T1000 (cell line): ENCODE measurements at regions not wholly inside any gene's neighbourhood (a gene's known extent, or its start where the extent isn't known, plus 50 kb on each side); places are given as distances from the start of the nearest gene placed in this dataset.
"Not testable (repeated sequence)": the region's sequence is repeated elsewhere in the genome, so short reads cannot be mapped to it uniquely, and the experiment has no call there.

Experiments
- DNase-seq: peaks from one replicate; lab custom pipeline; 2025; ENCODE audit warnings: mixed read lengths; lab: John Stamatoyannopoulos, UW

- DNase-seq, result no peak
These were observed 187.3 kb upstream of the TLE4 start for GRCh38 chr9:79384501-79384900.

GRCh38 chr9:79387101-79387835 lies 184.5 kb upstream of the TLE4 start:
- DNase-seq, result no peak

- no peak for DNase-seq
These were observed 181.6 kb upstream of the TLE4 start for GRCh38 chr9:79390077-79390698.

GRCh38 chr9:79390781-79391770 lies 180.7 kb upstream of the TLE4 start:
- no peak for DNase-seq

GRCh38 chr9:79395228-79395627 lies 176.5 kb upstream of the TLE4 start:
- no peak for DNase-seq

DNA sequence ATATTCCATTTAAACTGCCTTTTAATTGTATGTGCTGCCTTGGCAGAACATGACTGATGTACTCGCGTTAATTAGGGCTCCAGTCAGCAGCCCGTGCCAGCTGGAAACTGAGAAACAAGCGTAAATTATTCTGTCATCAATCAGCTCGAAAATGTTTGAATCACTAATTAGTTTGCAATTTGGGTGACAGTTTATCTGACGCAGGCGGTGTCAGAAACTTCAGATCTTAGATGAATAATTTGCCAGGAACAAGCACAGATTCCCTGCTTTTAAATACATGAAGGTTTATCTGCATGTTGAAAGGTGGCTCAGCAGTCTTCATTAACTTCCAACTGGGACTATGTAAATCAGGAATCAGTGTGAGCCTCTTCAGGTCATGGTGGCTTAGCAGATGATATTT lies 176.0 kb upstream of the TLE4 start:
- DNase-seq, result no peak

- no peak for DNase-seq
These were observed 175.6 kb upstream of the TLE4 start for GRCh38 chr9:79396168-79396567.

- no peak for DNase-seq
These were observed 168.3 kb upstream of the TLE4 start for GRCh38 chr9:79403495-79403894.

GRCh38 chr9:79408200-79408599 lies 163.6 kb upstream of the TLE4 start:
- DNase-seq, result no peak

DNA sequence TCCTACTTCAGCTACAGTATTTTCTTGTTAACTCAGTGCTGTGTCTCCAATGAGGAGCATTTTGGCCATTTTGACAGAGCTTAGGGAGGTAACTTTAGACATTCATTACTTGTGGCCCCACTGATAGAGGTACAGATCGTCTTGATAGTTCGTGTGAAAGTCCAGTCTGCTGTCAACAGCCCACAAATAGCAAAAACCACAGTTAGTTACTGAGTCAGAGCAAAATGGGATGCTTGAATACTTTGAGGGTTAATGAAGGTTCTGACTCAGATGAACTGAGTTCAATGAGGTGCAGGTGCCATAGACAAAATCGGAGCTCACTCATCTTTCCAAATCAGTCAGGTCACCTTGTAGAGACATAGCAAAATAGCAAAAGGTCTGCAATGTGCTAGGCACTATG lies 163.1 kb upstream of the TLE4 start:
- DNase-seq, result no peak

GRCh38 chr9:79409182-79409823 lies 162.5 kb upstream of the TLE4 start:
- DNase-seq, result no peak

- no peak for DNase-seq
These were observed 145.9 kb upstream of the TLE4 start for GRCh38 chr9:79425840-79426239.

- no peak for DNase-seq
These were observed 143.3 kb upstream of the TLE4 start for GRCh38 chr9:79428422-79428821.

DNA sequence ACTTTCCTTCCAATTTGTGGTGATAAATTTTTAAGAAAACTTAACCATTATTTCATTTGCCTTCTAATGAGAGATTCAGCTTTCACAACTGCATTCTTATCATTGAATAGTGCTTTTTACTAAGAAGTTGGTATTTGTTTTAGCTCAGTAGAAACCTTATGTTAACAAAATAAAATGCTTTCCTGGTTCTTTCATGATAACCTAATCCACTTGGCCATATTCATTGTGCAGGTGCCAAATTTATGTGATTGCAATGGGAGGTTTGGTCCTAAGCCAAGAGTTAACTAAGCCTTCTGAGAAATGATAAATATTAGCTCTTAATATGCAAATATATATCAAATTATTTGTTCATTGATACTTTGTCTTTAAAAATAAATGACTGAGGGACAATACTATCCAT lies 141.1 kb upstream of the TLE4 start:
- DNase-seq, result no peak

DNA sequence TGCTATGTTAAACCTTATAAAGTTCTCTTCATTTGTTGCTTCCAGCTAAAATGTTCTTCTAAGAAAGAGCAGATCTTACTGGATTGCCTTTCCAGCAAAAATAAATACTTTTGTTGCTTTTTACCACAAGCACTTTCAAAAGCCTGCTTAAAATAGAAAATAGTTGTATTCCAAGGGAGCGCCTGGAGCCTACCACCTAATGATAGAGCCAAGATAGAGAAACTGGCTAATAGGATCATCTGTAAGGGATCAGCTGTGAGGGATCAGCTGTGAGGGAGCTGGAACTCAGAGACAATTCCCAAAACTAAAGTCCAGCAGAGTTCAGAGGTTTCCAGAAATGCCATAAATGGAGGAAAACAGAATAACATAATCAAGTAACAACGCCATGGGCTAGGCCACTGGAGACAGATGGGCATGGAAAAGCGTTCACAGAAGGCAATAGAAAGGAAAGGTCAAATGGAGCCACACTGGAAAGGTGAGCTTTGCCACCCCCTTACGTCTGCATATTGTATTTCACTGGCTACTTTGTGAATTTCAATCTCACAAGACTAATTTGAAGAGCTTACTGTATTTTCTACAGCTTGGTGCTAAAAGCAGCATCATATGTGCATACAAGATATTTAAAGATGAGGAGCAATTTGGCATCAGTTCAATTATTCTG lies 140.6 kb upstream of the TLE4 start:
- no peak for DNase-seq

- no peak for DNase-seq
These were observed 139.3 kb upstream of the TLE4 start for GRCh38 chr9:79432485-79432884.

DNA sequence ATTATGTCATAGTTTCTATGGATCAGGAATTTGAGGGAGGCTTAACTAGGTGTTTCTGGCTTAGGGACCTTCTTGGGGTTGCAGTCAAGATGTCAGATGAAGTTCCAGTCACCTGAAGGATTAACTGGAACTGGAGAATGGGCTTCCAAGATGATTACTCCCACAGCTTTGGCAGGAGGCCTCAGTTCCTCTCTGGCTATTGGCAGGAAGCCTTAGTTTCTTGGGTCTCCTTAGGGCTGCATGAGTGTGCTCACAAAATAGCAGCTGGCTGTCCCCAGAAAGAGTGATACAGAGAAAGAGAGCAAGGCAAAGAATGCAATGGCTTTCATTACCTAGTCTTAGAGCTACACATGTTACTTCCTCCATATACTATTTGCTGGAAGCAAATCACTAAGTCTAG lies 138.1 kb upstream of the TLE4 start:
- no peak for DNase-seq

- not testable (repeated sequence) for DNase-seq
These were observed 132.5 kb upstream of the TLE4 start for GRCh38 chr9:79439221-79439620.

GRCh38 chr9:79446523-79447307 lies 125.0 kb upstream of the TLE4 start:
- DNase-seq, result no peak

DNA sequence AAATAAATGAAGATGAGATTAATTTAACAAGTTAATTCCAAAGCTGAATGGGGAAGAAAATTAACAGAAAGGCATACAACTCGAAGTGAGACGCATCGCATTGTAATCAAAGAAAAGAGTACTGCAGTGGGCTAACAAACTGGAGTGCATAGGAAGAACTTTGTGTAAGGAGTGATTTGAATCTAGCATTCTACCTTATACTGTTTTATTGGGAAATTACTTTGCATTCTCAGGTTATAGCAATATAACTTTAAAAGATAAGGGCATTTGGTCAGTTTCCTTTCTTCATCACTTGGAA lies 124.5 kb upstream of the TLE4 start:
- no peak for DNase-seq

DNA sequence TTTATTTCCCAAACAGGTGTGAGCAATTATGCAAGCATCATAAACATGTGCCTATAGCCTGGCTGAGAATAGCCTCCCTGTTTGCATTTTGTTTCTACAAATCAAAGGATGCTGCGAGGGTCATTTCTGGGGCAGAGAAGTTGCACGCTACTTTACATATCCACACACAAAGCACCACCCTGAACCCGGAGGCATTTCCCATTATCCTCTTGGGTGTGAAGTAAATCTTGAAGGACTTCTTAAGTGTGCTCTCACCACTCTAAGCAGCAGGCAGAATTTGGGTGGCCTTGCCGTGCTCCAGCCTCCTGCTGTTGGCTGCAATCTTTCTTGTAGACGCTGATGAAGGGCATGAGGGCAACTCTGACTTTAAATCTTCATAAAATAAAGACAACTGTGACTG lies 124.0 kb upstream of the TLE4 start:
- DNase-seq, result no peak
